H9 (cell line): ENCODE measurements at regions not wholly inside any gene's neighbourhood (a gene's known extent, or its start where the extent isn't known, plus 50 kb on each side); places are given as distances from the start of the nearest gene placed in this dataset.

ENCODE experiments used
- DNase-seq: peaks from one replicate; pipeline ENCODE4 v3.0.0-alpha.2; 2017
- H2AFZ ChIP-seq: one replicate; pipeline ENCODE4 v1.6.1; 2013; ENCODE audit warnings: mild to moderate bottlenecking, low read length, control low read depth, moderate library complexity
- H2AK5ac ChIP-seq: 2 replicates; pipeline ENCODE4 v1.6.1; 2013; ENCODE audit warnings: low read length, control low read depth, mixed read lengths; ENCODE audit not compliant: insufficient read length
- H2BK120ac ChIP-seq: one replicate; pipeline ENCODE4 v1.6.1; 2013; ENCODE audit warnings: low read depth, mild to moderate bottlenecking, low read length, control low read depth, inconsistent platforms; ENCODE audit not compliant: poor library complexity, severe bottlenecking
- H2BK12ac ChIP-seq: 2 replicates; pipeline ENCODE4 v1.6.1; 2013; ENCODE audit warnings: low read length, control low read depth, mixed read lengths, low read depth; ENCODE audit not compliant: insufficient read length
- H2BK15ac ChIP-seq: 2 replicates; pipeline ENCODE4 v1.6.1; 2013; ENCODE audit warnings: low read depth, low read length, control low read depth
- H2BK20ac ChIP-seq: one replicate; pipeline ENCODE4 v1.6.1; 2013; ENCODE audit warnings: low read depth, mild to moderate bottlenecking, low read length, control low read depth, inconsistent platforms; ENCODE audit not compliant: poor library complexity, severe bottlenecking
- H2BK5ac ChIP-seq: 2 replicates; pipeline ENCODE4 v1.6.1; 2013; ENCODE audit warnings: low read length, control low read depth, mixed read lengths; ENCODE audit not compliant: insufficient read length
- H3K14ac ChIP-seq: 2 replicates; pipeline ENCODE4 v1.6.1; 2013; ENCODE audit warnings: low read length, control low read depth; ENCODE audit not compliant: insufficient read depth
- H3K18ac ChIP-seq: 2 replicates; pipeline ENCODE4 v1.6.1; 2013; ENCODE audit warnings: low read depth, mild to moderate bottlenecking, mixed read lengths, low read length, control low read depth; ENCODE audit not compliant: insufficient read length
- H3K23ac ChIP-seq: 2 replicates; pipeline ENCODE4 v1.6.1; 2013; ENCODE audit warnings: low read length, control low read depth, mixed read lengths, low read depth; ENCODE audit not compliant: insufficient read length
- H3K23me2 ChIP-seq: 2 replicates; pipeline ENCODE4 v1.6.1; 2013; ENCODE audit warnings: low read depth, mild to moderate bottlenecking, mixed read lengths, low read length, control low read depth; ENCODE audit not compliant: insufficient read length, poor library complexity, severe bottlenecking
- H3K27ac ChIP-seq: 2 replicates; pipeline ENCODE4 v1.5.1; 2013; ENCODE audit warnings: low read length, control low read depth, mixed read lengths, low read depth; ENCODE audit not compliant: insufficient read length
- H3K27me3 ChIP-seq: 2 replicates; pipeline ENCODE4 v1.6.1; 2013; ENCODE audit warnings: low read length, control low read depth, inconsistent platforms; ENCODE audit not compliant: insufficient read depth
- H3K4ac ChIP-seq: 2 replicates; pipeline ENCODE4 v1.6.1; 2013; ENCODE audit warnings: low read depth, mild to moderate bottlenecking, control low read depth, inconsistent platforms, low read length, moderate library complexity
- H3K4me1 ChIP-seq: 2 replicates; pipeline ENCODE4 v1.6.1; 2013; ENCODE audit warnings: low read length, control low read depth, inconsistent platforms; ENCODE audit not compliant: insufficient read depth
- H3K4me2 ChIP-seq: 2 replicates; pipeline ENCODE4 v1.6.1; 2013; ENCODE audit warnings: low read length, control low read depth, mixed read lengths; ENCODE audit not compliant: insufficient read length, insufficient read depth
- H3K56ac ChIP-seq: 2 replicates; pipeline ENCODE4 v1.6.1; 2013; ENCODE audit warnings: low read depth, mild to moderate bottlenecking, mixed read lengths, low read length, control low read depth; ENCODE audit not compliant: insufficient read length
- H3K79me1 ChIP-seq: 2 replicates; pipeline ENCODE4 v1.6.1; 2013; ENCODE audit warnings: low read depth, mild to moderate bottlenecking, moderate library complexity, low read length, control low read depth, inconsistent platforms; ENCODE audit not compliant: insufficient read depth, poor library complexity, severe bottlenecking
- H3K79me2 ChIP-seq: 2 replicates; pipeline ENCODE4 v1.6.1; 2013; ENCODE audit warnings: low read length, control low read depth, inconsistent platforms; ENCODE audit not compliant: insufficient read depth
- H3K9ac ChIP-seq: 2 replicates; pipeline ENCODE4 v1.6.1; 2013; ENCODE audit warnings: low read length, control low read depth, mixed read lengths; ENCODE audit not compliant: insufficient read length; ENCODE audit errors: extremely low read depth
- H3K9me3 ChIP-seq: one replicate; pipeline ENCODE4 v1.6.1; 2013; ENCODE audit warnings: low read depth, low read length, inconsistent platforms; ENCODE audit not compliant: control insufficient read depth
- H3T11ph ChIP-seq: one replicate; pipeline ENCODE4 v1.6.1; 2013; ENCODE audit warnings: mild to moderate bottlenecking, low read length, control low read depth, inconsistent platforms
- H4K20me1 ChIP-seq: one replicate; pipeline ENCODE4 v1.6.1; 2013; ENCODE audit not compliant: control insufficient read depth, insufficient read length, insufficient read depth
- H4K5ac ChIP-seq: 2 replicates; pipeline ENCODE4 v1.6.1; 2013; ENCODE audit warnings: low read depth, mild to moderate bottlenecking, mixed read lengths, low read length, control low read depth; ENCODE audit not compliant: insufficient read length
- H4K8ac ChIP-seq: replicated peaks from 2 replicates; pipeline ENCODE4 v1.6.1; 2013; ENCODE audit warnings: low read length, control low read depth, mixed read lengths, low read depth; ENCODE audit not compliant: insufficient read length
- H4K91ac ChIP-seq: 2 replicates; pipeline ENCODE4 v1.6.1; 2013; ENCODE audit warnings: low read depth, mild to moderate bottlenecking, moderate library complexity, mixed read lengths, low read length, control low read depth; ENCODE audit not compliant: insufficient read length
- H3K27ac Mint-ChIP-seq, 3 experiments: 2 replicates in 2 of 3; 3 replicates in 1 of 3; pipeline ENCODE4 v1.8.0; 2020 to 2021; ENCODE audit warnings: mixed read lengths in 3 of 3, mild to moderate bottlenecking in 1 of 3, moderate library complexity in 1 of 3
- H3K27me3 Mint-ChIP-seq: 2 replicates; pipeline ENCODE4 v1.8.0; 2021; ENCODE audit warnings: low read depth, mild to moderate bottlenecking, moderate library complexity, mixed read lengths
- H3K36me3 Mint-ChIP-seq, 3 experiments: 2 replicates in 2 of 3; 3 replicates in 1 of 3; pipeline ENCODE4 v1.8.0; 2020 to 2021; ENCODE audit warnings: low read depth in 3 of 3, mixed read lengths in 3 of 3; ENCODE audit not compliant: insufficient read depth in 1 of 3
- H3K4me1 Mint-ChIP-seq, 2 experiments: 2 replicates each; pipeline ENCODE4 v1.8.0; 2020; ENCODE audit warnings: mixed read lengths in 2 of 2
- H3K4me3 Mint-ChIP-seq, 2 experiments: 2 replicates in 1 of 2; 3 replicates in 1 of 2; pipeline ENCODE4 v1.8.0; 2020 to 2021; ENCODE audit warnings: mild to moderate bottlenecking in 2 of 2, mixed read lengths in 2 of 2, moderate library complexity in 1 of 2
- H3K9me3 Mint-ChIP-seq, 2 experiments: 2 replicates in 1 of 2; 3 replicates in 1 of 2; pipeline ENCODE4 v1.8.0; 2020; ENCODE audit warnings: mild to moderate bottlenecking in 2 of 2, mixed read lengths in 2 of 2, moderate library complexity in 1 of 2
- CTCF ChIP-seq: fragments of 200-600 bp; sonication (generic); conservative IDR thresholded peaks from 3 replicates; pipeline ENCODE4 v1.8.0; 2021; ENCODE audit warnings: antibody characterized with exemption, mild to moderate bottlenecking

GRCh38 chr3:148606979-148607378, 90.7 kb upstream of the AGTR1 start:
- Histone ChIP-seq H3K23me2 (no peaks in the 10 kb centered on the region), H3K14ac (no peak overlapping the region), H3K4me2 (no peak overlapping the region), H2AFZ (no peak overlapping the region), H2BK15ac (no peak overlapping the region), H2BK12ac (no peak overlapping the region), H3K56ac (no peak overlapping the region), H3K4ac (no peak overlapping the region), H4K8ac (no peak overlapping the region), H3T11ph (no peak overlapping the region), H2AK5ac (no peak overlapping the region), H3K4me1 (no peaks in the 10 kb centered on the region), H3K27ac (no peak overlapping the region), H3K79me1 (no peaks in the 10 kb centered on the region), H2BK5ac (no peak overlapping the region), H3K9me3 (no peaks in the 10 kb centered on the region), H3K18ac (no peak overlapping the region), H4K91ac (no peak overlapping the region), H3K79me2 (no peaks in the 10 kb centered on the region), H2BK120ac (no peak overlapping the region), H2BK20ac (no peak overlapping the region), H3K9ac (no peak overlapping the region), H4K20me1 (no peaks in the 10 kb centered on the region), H4K5ac (no peak overlapping the region), H3K27me3 (no peaks in the 10 kb centered on the region), H3K23ac (no peak overlapping the region)
- no peaks in the 10 kb centered on the region for H3K27me3 Mint-ChIP-seq
- no peaks in the 10 kb centered on the region for H3K9me3 Mint-ChIP-seq
- no peaks in the 10 kb centered on the region for H3K36me3 Mint-ChIP-seq
- no peak overlapping the region for H3K4me3 Mint-ChIP-seq
- no peaks in the 10 kb centered on the region for H3K4me1 Mint-ChIP-seq
- no peak for DNase-seq
- peak overlapping the region in 1 of 3 experiments; percentile 31; a peak in 1 of 7 replicates for H3K27ac Mint-ChIP-seq
- TF ChIP-seq CTCF = no peak
